T-helper 2 cell (primary cell): ENCODE measurements at regions not wholly inside any gene's neighbourhood (a gene's known extent, or its start where the extent isn't known, plus 50 kb on each side); places are given as distances from the start of the nearest gene placed in this dataset.
"Not testable (repeated sequence)": the region's sequence is repeated elsewhere in the genome, so short reads cannot be mapped to it uniquely, and the experiment has no call there.

ENCODE experiments used
- DNase-seq, 5 experiments: peaks; one replicate each; pipeline versions ENCODE4 v3.0.0 to v3.0.0-alpha.2; 2012 to 2022

GRCh38 chr2:8369522-8369921 is 312.3 kb upstream of the ID2 start:
- no peak for DNase-seq

GRCh38 chr2:8370258-8370802 is 311.5 kb upstream of the ID2 start:
- no peak for DNase-seq

- DNase-seq: no peak
Observed at GRCh38 chr2:8371653-8372052, 310.2 kb upstream of the ID2 start.

GRCh38 chr2:8374782-8375181 is 307.1 kb upstream of the ID2 start:
- no peak for DNase-seq

GRCh38 chr2:8376603-8377410 is 305.0 kb upstream of the ID2 start:
- DNase-seq: peak in 2 of 5 experiments; percentile 8 to 20

- DNase-seq: peak in 2 of 5 experiments; percentile 6 to 24
Observed at GRCh38 chr2:8378016-8378810, 303.6 kb upstream of the ID2 start.

- no peak for DNase-seq
Observed at GRCh38 chr2:8379128-8379527, 302.7 kb upstream of the ID2 start.

- no peak for DNase-seq
Observed at GRCh38 chr2:8379549-8379948, 302.3 kb upstream of the ID2 start.

GRCh38 chr2:8380026-8380425 is 301.8 kb upstream of the ID2 start:
- no peak for DNase-seq

- no peak for DNase-seq
Observed at GRCh38 chr2:8380566-8380965, 301.3 kb upstream of the ID2 start.

- DNase-seq: no peak
Observed at GRCh38 chr2:8382485-8382884, 299.4 kb upstream of the ID2 start.

- not testable (repeated sequence) for DNase-seq
Observed at GRCh38 chr2:8386748-8387147, 295.1 kb upstream of the ID2 start.

GRCh38 chr2:8388781-8389180 is 293.1 kb upstream of the ID2 start:
- no peak for DNase-seq

- DNase-seq: no peak
Observed at GRCh38 chr2:8389431-8390108, 292.3 kb upstream of the ID2 start.

- no peak for DNase-seq
Observed at GRCh38 chr2:8391126-8391525, 290.7 kb upstream of the ID2 start.

- DNase-seq: no peak
Observed at GRCh38 chr2:8391584-8391983, 290.3 kb upstream of the ID2 start.

GRCh38 chr2:8392098-8392866 is 289.6 kb upstream of the ID2 start:
- no peak for DNase-seq

- no peak for DNase-seq
Observed at GRCh38 chr2:8393506-8393905, 288.4 kb upstream of the ID2 start.

GRCh38 chr2:8394131-8394530 is 287.7 kb upstream of the ID2 start:
- DNase-seq: no peak

- no peak for DNase-seq
Observed at GRCh38 chr2:8394569-8395359, 287.1 kb upstream of the ID2 start.

- no peak for DNase-seq
Observed at GRCh38 chr2:8395718-8396117, 286.1 kb upstream of the ID2 start.
